H1 (cell line): ENCODE measurements at regions not wholly inside any gene's neighbourhood (a gene's known extent, or its start where the extent isn't known, plus 50 kb on each side); places are given as distances from the start of the nearest gene placed in this dataset.

Experiments
- ASH2L ChIP-seq: fragments of 200-600, 300-600 bp; sonication (generic); IDR thresholded peaks from one replicate; pipeline ENCODE4 v1.7.1; 2017; ENCODE audit warnings: low read length
- BACH1 ChIP-seq: IDR thresholded peaks from 2 replicates; pipeline ENCODE4 v1.6.1; 2012; ENCODE audit warnings: low read length, improper control_type of control experiment
- CHD1 ChIP-seq: IDR thresholded peaks from 2 replicates; pipeline ENCODE4 v1.6.1; 2012; ENCODE audit warnings: low read depth, low read length, improper control_type of control experiment
- GABPA ChIP-seq: IDR thresholded peaks from 2 replicates; pipeline ENCODE4 v1.6.1; 2011; ENCODE audit warnings: mild to moderate bottlenecking, low read length, moderate library complexity, borderline replicate concordance; ENCODE audit not compliant: insufficient read depth
- KDM5A ChIP-seq: fragments of 200-600 bp; IDR thresholded peaks from 2 replicates; pipeline ENCODE4 v1.7.1; 2012; ENCODE audit warnings: mild to moderate bottlenecking, low read length, inconsistent platforms, mixed read lengths
- RBBP5 ChIP-seq: IDR thresholded peaks from 2 replicates; pipeline ENCODE4 v1.7.1; 2012; ENCODE audit warnings: low read depth, mild to moderate bottlenecking, inconsistent platforms, low read length, moderate library complexity, borderline replicate concordance
- SUZ12 ChIP-seq: fragments of 200-600 bp; sonication (generic); IDR thresholded peaks from 2 replicates; pipeline ENCODE4 v1.6.1; 2012; ENCODE audit warnings: mild to moderate bottlenecking, inconsistent platforms, low read length, moderate library complexity, mixed read lengths
- TF ChIP-seq, protein P1 (sequence below): IDR thresholded peaks from 2 replicates; pipeline ENCODE4 v1.6.1; 2012; ENCODE audit warnings: low read length, inconsistent platforms

GRCh38 chr12:15038137-15038536, 65.3 kb downstream of the PDE6H start (continued):
- TF ChIP-seq, protein P1, sequence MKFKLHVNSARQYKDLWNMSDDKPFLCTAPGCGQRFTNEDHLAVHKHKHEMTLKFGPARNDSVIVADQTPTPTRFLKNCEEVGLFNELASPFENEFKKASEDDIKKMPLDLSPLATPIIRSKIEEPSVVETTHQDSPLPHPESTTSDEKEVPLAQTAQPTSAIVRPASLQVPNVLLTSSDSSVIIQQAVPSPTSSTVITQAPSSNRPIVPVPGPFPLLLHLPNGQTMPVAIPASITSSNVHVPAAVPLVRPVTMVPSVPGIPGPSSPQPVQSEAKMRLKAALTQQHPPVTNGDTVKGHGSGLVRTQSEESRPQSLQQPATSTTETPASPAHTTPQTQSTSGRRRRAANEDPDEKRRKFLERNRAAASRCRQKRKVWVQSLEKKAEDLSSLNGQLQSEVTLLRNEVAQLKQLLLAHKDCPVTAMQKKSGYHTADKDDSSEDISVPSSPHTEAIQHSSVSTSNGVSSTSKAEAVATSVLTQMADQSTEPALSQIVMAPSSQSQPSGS: no peak
- no peak for TF ChIP-seq SUZ12
- no peak for TF ChIP-seq CHD1
- TF ChIP-seq RBBP5: no peak
- TF ChIP-seq BACH1: no peak
- no peak for TF ChIP-seq GABPA
- no peak for TF ChIP-seq ASH2L
- TF ChIP-seq KDM5A: no peak
